ENCODE measurements at regions not wholly inside any gene's neighbourhood (a gene's known extent, or its start where the extent isn't known, plus 50 kb on each side); places are given as distances from the start of the nearest gene placed in this dataset.
A peak's percentile ranks its signal among the peaks of the same experiment; 100 is the strongest.

GRCh38 chr2:128368437-128369107 lies 49.9 kb upstream of the HS6ST1 start:
- H3K9me3 Mint-ChIP-seq: no peaks in the 10 kb centered on the region
- H3K4me1 Mint-ChIP-seq (ENCODE audit: low read depth): peaks cover 9% of the 10 kb centered on the region
- H3K36me3 Mint-ChIP-seq (ENCODE audit: low read depth): no peaks in the 10 kb centered on the region
- DNase-seq (ENCODE audit: low spot score): no peak
- H3K27me3 Mint-ChIP-seq (ENCODE audit: insufficient read depth): peaks cover 6% of the 10 kb centered on the region
- no peak overlapping the region for H3K27ac Mint-ChIP-seq
- no peak overlapping the region for H3K4me3 Mint-ChIP-seq
- intact Hi-C loops (cut with micrococcal nuclease): no loop called here

GRCh38 chr2:128369108-128369555 lies 50.5 kb upstream of the HS6ST1 start:
- H3K4me1 Mint-ChIP-seq (ENCODE audit: low read depth): peaks cover 9% of the 10 kb centered on the region
- H3K36me3 Mint-ChIP-seq (ENCODE audit: low read depth): no peaks in the 10 kb centered on the region
- no peak overlapping the region for H3K4me3 Mint-ChIP-seq
- intact Hi-C loops (cut with micrococcal nuclease): no loop called here
- H3K27ac Mint-ChIP-seq: no peak overlapping the region
- H3K9me3 Mint-ChIP-seq: no peaks in the 10 kb centered on the region
- H3K27me3 Mint-ChIP-seq (ENCODE audit: insufficient read depth): peaks cover 8% of the 10 kb centered on the region
- no peak for DNase-seq (ENCODE audit: low spot score)

GRCh38 chr2:128369602-128370467 lies 51.2 kb upstream of the HS6ST1 start:
- Mint-ChIP-seq H3K9me3 (no peaks in the 10 kb centered on the region), H3K27me3 (ENCODE audit: insufficient read depth) (peaks cover 8% of the 10 kb centered on the region), H3K36me3 (ENCODE audit: low read depth) (no peaks in the 10 kb centered on the region), H3K27ac (no peak overlapping the region), H3K4me3 (no peak overlapping the region), H3K4me1 (ENCODE audit: low read depth) (peaks cover 9% of the 10 kb centered on the region)
- DNase-seq (ENCODE audit: low spot score): no peak
- intact Hi-C loops (cut with micrococcal nuclease): no loop called here

- Mint-ChIP-seq H3K4me1 (ENCODE audit: low read depth) (peaks cover 9% of the 10 kb centered on the region), H3K4me3 (no peak overlapping the region), H3K27ac (no peak overlapping the region), H3K27me3 (ENCODE audit: insufficient read depth) (peaks cover 8% of the 10 kb centered on the region), H3K9me3 (no peaks in the 10 kb centered on the region), H3K36me3 (ENCODE audit: low read depth) (no peaks in the 10 kb centered on the region)
- DNase-seq (ENCODE audit: low spot score): no peak
- intact Hi-C loops (cut with micrococcal nuclease): no loop called here
Observed at GRCh38 chr2:128370468-128371247, 52.0 kb upstream of the HS6ST1 start.

GRCh38 chr2:128371248-128371630 lies 52.6 kb upstream of the HS6ST1 start:
- H3K4me3 Mint-ChIP-seq: no peak overlapping the region
- no peaks in the 10 kb centered on the region for H3K9me3 Mint-ChIP-seq
- intact Hi-C loops (cut with micrococcal nuclease): no loop called here
- no peak overlapping the region for H3K27ac Mint-ChIP-seq
- no peaks in the 10 kb centered on the region for H3K36me3 Mint-ChIP-seq (ENCODE audit: low read depth)
- no peak for DNase-seq (ENCODE audit: low spot score)
- H3K27me3 Mint-ChIP-seq (ENCODE audit: insufficient read depth): peaks cover 8% of the 10 kb centered on the region
- peaks cover 9% of the 10 kb centered on the region for H3K4me1 Mint-ChIP-seq (ENCODE audit: low read depth)

GRCh38 chr2:128371648-128372345 lies 53.1 kb upstream of the HS6ST1 start:
- intact Hi-C loops (cut with micrococcal nuclease): no loop called here
- Mint-ChIP-seq H3K4me3 (no peak overlapping the region), H3K27ac (no peak overlapping the region)

GRCh38 chr2:128372621-128373341 lies 54.1 kb upstream of the HS6ST1 start:
- Mint-ChIP-seq H3K4me3 (no peak overlapping the region), H3K4me1 (ENCODE audit: low read depth) (peaks cover 9% of the 10 kb centered on the region), H3K27ac (no peak overlapping the region), H3K27me3 (ENCODE audit: insufficient read depth) (peaks cover 5% of the 10 kb centered on the region), H3K36me3 (ENCODE audit: low read depth) (no peaks in the 10 kb centered on the region), H3K9me3 (no peaks in the 10 kb centered on the region)
- intact Hi-C loops (cut with micrococcal nuclease): no loop called here
- DNase-seq (ENCODE audit: low spot score): peak; percentile 8

More at GRCh38 chr2:128371648-128372345, 53.1 kb upstream of the HS6ST1 start:
- Mint-ChIP-seq H3K4me1 (ENCODE audit: low read depth) (peaks cover 9% of the 10 kb centered on the region), H3K9me3 (no peaks in the 10 kb centered on the region), H3K36me3 (ENCODE audit: low read depth) (no peaks in the 10 kb centered on the region), H3K27me3 (ENCODE audit: insufficient read depth) (peaks cover 5% of the 10 kb centered on the region)
- DNase-seq (ENCODE audit: low spot score): no peak

GRCh38 chr2:128373451-128374000 lies 54.9 kb upstream of the HS6ST1 start:
- Mint-ChIP-seq H3K27me3 (ENCODE audit: insufficient read depth) (peaks cover 5% of the 10 kb centered on the region), H3K9me3 (no peaks in the 10 kb centered on the region), H3K36me3 (ENCODE audit: low read depth) (no peaks in the 10 kb centered on the region), H3K27ac (no peak overlapping the region), H3K4me3 (no peak overlapping the region), H3K4me1 (ENCODE audit: low read depth) (peaks cover 9% of the 10 kb centered on the region)
- no peak for DNase-seq (ENCODE audit: low spot score)
- intact Hi-C loops (cut with micrococcal nuclease): no loop called here

GRCh38 chr2:128374001-128374710 lies 55.5 kb upstream of the HS6ST1 start:
- no peak for DNase-seq (ENCODE audit: low spot score)
- Mint-ChIP-seq H3K9me3 (no peaks in the 10 kb centered on the region), H3K4me3 (no peak overlapping the region), H3K27ac (no peak overlapping the region), H3K27me3 (ENCODE audit: insufficient read depth) (peaks cover 5% of the 10 kb centered on the region), H3K4me1 (ENCODE audit: low read depth) (peaks cover 9% of the 10 kb centered on the region), H3K36me3 (ENCODE audit: low read depth) (no peaks in the 10 kb centered on the region)
- intact Hi-C loops (cut with micrococcal nuclease): no loop called here

GRCh38 chr2:128374711-128375413 lies 56.2 kb upstream of the HS6ST1 start:
- peaks cover 9% of the 10 kb centered on the region for H3K4me1 Mint-ChIP-seq (ENCODE audit: low read depth)

GRCh38 chr2:128375454-128375853 lies 56.8 kb upstream of the HS6ST1 start:
- no peaks in the 10 kb centered on the region for H3K36me3 Mint-ChIP-seq (ENCODE audit: low read depth)

More at GRCh38 chr2:128374711-128375413, 56.2 kb upstream of the HS6ST1 start:
- H3K36me3 Mint-ChIP-seq (ENCODE audit: low read depth): no peaks in the 10 kb centered on the region
- DNase-seq (ENCODE audit: low spot score): no peak
- H3K27me3 Mint-ChIP-seq (ENCODE audit: insufficient read depth): peaks cover 5% of the 10 kb centered on the region
- no peak overlapping the region for H3K27ac Mint-ChIP-seq
- intact Hi-C loops (cut with micrococcal nuclease): no loop called here
- H3K9me3 Mint-ChIP-seq: no peaks in the 10 kb centered on the region
- H3K4me3 Mint-ChIP-seq: no peak overlapping the region

More at GRCh38 chr2:128375454-128375853, 56.8 kb upstream of the HS6ST1 start:
- Mint-ChIP-seq H3K4me1 (ENCODE audit: low read depth) (peaks cover 9% of the 10 kb centered on the region), H3K27me3 (ENCODE audit: insufficient read depth) (peaks cover 5% of the 10 kb centered on the region), H3K4me3 (no peak overlapping the region), H3K9me3 (no peaks in the 10 kb centered on the region), H3K27ac (no peak overlapping the region)
- intact Hi-C loops (cut with micrococcal nuclease): no loop called here
- DNase-seq (ENCODE audit: low spot score): no peak

Data from activated T-helper 1 cell treated with anti-CD3 and anti-CD28 coated beads, Interleukin-12 subunit alpha, Interleukin-12 subunit beta, Interleukin-2, Interleukin-4 antibody, amounts not matched to agents 30 ng/mL and 10 ng/mL and 1 ng/mL, durations not matched to agents 14 hours and 24 hours and 36 hours (primary cell).